A673 (cell line): ENCODE measurements at regions not wholly inside any gene's neighbourhood (a gene's known extent, or its start where the extent isn't known, plus 50 kb on each side); places are given as distances from the start of the nearest gene placed in this dataset.
A peak's percentile ranks its signal among the peaks of the same experiment; 100 is the strongest.

ENCODE experiments used
- BruUV-seq: library from RNA; stranded (reverse); fragments of 400-500 nt; replicated peaks from 2 replicates; lab custom pipeline; 2021; lab: Mats Ljungman, UMichigan
- CTCF ChIA-PET: fragments of 300-600 bp; sonication (Branson Sonifier 250); formaldehyde crosslinking; loops from one replicate; lab custom pipeline; 2022; ENCODE audit warnings: antibody characterized with exemption; lab: Charles Lee
- POLR2A ChIA-PET: fragments of 300-600 bp; sonication (Branson Sonifier 250); formaldehyde crosslinking; loops from one replicate; lab custom pipeline; 2022; ENCODE audit warnings: antibody characterized with exemption; ENCODE audit not compliant: low non-redundant PET; lab: Charles Lee
- DNase-seq: peaks from one replicate; pipeline ENCODE4 v3.0.0-alpha.2; 2015; ENCODE audit warnings: low spot score
- H3K27ac ChIP-seq: fragments of 200-600 bp; sonication (generic); 2 replicates; pipeline ENCODE4 v1.5.1; 2016; ENCODE audit warnings: mixed run types, low read depth, mild to moderate bottlenecking, mixed read lengths, antibody characterized with exemption, low read length; ENCODE audit not compliant: poor library complexity, severe bottlenecking
- H3K27me3 ChIP-seq: fragments of 200-600 bp; sonication (generic); replicated peaks from 2 replicates; pipeline ENCODE4 v1.6.1; 2017; ENCODE audit warnings: mixed run types, low read depth, mild to moderate bottlenecking, mixed read lengths, antibody characterized with exemption, low read length; ENCODE audit not compliant: insufficient read depth, poor library complexity
- H3K36me3 ChIP-seq: fragments of 200-600 bp; sonication (generic); 2 replicates; pipeline ENCODE4 v1.6.1; 2016; ENCODE audit warnings: mixed run types, mild to moderate bottlenecking, mixed read lengths, antibody characterized with exemption, low read length; ENCODE audit not compliant: insufficient read depth, poor library complexity, severe bottlenecking
- H3K4me1 ChIP-seq: fragments of 200-600 bp; sonication (generic); 2 replicates; pipeline ENCODE4 v1.6.1; 2017; ENCODE audit warnings: mixed run types, mild to moderate bottlenecking, mixed read lengths, antibody characterized with exemption, low read length; ENCODE audit not compliant: insufficient read depth, poor library complexity, severe bottlenecking
- H3K4me3 ChIP-seq: fragments of 200-600 bp; sonication (generic); 2 replicates; pipeline ENCODE4 v1.5.1; 2016; ENCODE audit warnings: low read depth, mixed run types, mild to moderate bottlenecking, mixed read lengths, low read length; ENCODE audit not compliant: poor library complexity, severe bottlenecking
- H3K9me3 ChIP-seq: fragments of 200-600 bp; sonication (generic); 2 replicates; pipeline ENCODE4 v1.6.1; 2016; ENCODE audit warnings: mixed run types, low read depth, mild to moderate bottlenecking, mixed read lengths, antibody characterized with exemption, low read length; ENCODE audit not compliant: poor library complexity, severe bottlenecking
- EZH2 ChIP-seq: fragments of 200-600 bp; sonication (generic); IDR thresholded peaks from 2 replicates; pipeline ENCODE4 v1.6.1; 2017; ENCODE audit warnings: borderline replicate concordance, low read depth, mild to moderate bottlenecking, mixed read lengths, antibody characterized with exemption, low read length; ENCODE audit not compliant: poor library complexity, severe bottlenecking
- intact Hi-C: fragments of 100-400 bp; cut with micrococcal nuclease; formaldehyde crosslinking; loops from one replicate; pipeline ENCODE4 v1.10.0; 2022; ENCODE audit not compliant: unreplicated experiment
- TF ChIP-seq, protein P1 (sequence below): fragments of 300-800, 200-600 bp; sonication (generic); conservative IDR thresholded peaks from 2 replicates; pipeline ENCODE4 v1.5.1; 2017; ENCODE audit warnings: low read depth, mild to moderate bottlenecking, antibody characterized with exemption, low read length, moderate library complexity, mixed read lengths

DNA sequence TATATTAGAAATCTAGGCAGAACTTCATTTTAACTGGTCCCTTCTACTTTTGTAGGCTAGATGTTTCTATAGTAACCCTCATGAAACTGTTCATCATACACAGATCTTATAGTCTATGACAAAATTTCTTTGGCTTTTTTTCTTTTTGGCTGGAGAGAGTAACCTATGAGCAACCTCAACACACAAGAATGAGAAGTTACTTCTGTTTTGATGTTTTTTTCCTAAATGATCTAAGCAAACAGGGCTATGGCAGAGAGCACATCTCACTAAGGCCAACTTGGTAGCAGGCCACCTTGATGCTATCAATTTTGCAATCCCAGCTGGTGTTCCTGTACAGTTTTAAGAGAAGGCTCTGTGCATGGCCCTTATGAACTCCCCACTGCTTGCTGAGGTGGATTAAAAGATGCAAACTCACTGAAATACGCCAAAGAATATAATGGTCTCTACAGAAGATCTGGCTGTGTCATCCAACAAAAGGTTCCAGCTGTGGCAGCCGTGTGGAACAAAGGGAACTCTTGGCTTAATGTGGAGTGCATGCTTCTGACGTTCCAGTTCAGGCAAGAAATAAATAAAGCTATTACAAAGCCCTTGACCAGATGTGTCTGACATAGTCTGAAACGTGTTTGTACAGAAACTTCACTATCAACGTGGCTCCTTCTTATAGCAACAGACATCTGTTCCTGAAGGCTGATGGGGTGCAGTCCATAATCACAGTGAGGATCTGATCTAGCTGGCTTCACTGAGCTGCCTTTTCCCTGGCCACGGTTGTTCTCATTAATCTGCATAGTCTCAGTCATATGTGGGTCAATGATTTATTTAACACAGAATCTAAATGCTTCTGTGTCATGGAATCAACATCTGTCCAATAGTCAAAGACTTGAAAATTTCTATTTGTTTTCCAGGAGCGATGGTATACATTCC is 481.1 kb downstream of the BMP2 start:
- Histone ChIP-seq H3K9me3 (no peaks in the 10 kb centered on the region), H3K4me1 (no peaks in the 10 kb centered on the region), H3K4me3 (no peak overlapping the region), H3K27me3 (no peaks in the 10 kb centered on the region), H3K36me3 (no peaks in the 10 kb centered on the region), H3K27ac (no peak overlapping the region)
- no TSS peak for BruUV-seq
- POLR2A ChIA-PET, result no interaction called here
- peak; percentile 0 for DNase-seq
- CTCF ChIA-PET, result no interaction called here
- intact Hi-C loops, result no loop called here
- TF ChIP-seq, protein P1, sequence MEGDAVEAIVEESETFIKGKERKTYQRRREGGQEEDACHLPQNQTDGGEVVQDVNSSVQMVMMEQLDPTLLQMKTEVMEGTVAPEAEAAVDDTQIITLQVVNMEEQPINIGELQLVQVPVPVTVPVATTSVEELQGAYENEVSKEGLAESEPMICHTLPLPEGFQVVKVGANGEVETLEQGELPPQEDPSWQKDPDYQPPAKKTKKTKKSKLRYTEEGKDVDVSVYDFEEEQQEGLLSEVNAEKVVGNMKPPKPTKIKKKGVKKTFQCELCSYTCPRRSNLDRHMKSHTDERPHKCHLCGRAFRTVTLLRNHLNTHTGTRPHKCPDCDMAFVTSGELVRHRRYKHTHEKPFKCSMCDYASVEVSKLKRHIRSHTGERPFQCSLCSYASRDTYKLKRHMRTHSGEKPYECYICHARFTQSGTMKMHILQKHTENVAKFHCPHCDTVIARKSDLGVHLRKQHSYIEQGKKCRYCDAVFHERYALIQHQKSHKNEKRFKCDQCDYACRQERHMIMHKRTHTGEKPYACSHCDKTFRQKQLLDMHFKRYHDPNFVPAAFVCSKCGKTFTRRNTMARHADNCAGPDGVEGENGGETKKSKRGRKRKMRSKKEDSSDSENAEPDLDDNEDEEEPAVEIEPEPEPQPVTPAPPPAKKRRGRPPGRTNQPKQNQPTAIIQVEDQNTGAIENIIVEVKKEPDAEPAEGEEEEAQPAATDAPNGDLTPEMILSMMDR, result no peak
- no peak for TF ChIP-seq EZH2

DNA sequence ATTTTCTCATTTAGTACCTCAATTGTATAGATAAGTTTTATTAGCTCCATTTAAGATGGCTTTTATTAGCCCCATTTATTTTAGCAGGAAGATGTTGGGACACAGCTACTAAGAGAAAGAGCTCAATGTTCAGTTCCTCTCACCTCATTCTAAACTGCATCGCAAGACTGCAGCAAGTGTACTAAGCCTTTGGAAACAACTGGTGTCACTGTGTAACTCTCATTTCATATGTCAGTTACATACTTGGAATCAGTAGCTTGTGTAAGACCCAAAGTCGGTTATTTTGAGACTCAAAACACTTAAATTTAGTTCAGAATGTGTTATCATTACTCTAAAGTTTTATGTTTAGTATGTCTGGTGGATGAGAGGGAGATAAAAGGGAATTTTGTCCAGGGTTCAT is 482.9 kb downstream of the BMP2 start:
- Histone ChIP-seq H3K4me3 (no peak overlapping the region), H3K4me1 (no peaks in the 10 kb centered on the region), H3K9me3 (no peaks in the 10 kb centered on the region), H3K27me3 (no peaks in the 10 kb centered on the region), H3K27ac (no peak overlapping the region), H3K36me3 (no peaks in the 10 kb centered on the region)
- CTCF ChIA-PET, result no interaction called here
- BruUV-seq, result no TSS peak
- no peak for DNase-seq
- POLR2A ChIA-PET, result no interaction called here
- intact Hi-C loops, result no loop called here
- no peak for TF ChIP-seq EZH2
- TF ChIP-seq, protein P1, result no peak

DNA sequence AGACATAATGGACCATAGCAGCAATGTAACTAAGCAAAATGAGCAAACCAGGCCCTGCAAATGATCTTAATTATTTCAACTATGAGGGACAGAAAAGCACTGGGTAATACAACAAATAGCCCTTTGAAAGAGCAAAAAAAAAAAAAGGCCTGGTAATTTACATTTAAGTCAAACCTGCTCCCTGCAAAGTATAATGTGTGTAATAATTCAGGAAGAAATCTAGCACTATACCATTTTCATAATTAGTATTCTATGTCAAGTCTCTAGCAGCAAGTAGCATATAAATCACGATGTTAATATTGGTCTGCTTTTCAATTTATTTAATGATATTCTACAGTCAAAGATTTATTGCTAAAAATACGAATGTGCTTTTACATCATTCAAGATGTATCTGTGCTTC is 489.6 kb downstream of the BMP2 start:
- H3K27ac ChIP-seq, result no peak overlapping the region
- H3K36me3 ChIP-seq, result no peaks in the 10 kb centered on the region
- intact Hi-C loops, result no loop called here
- H3K27me3 ChIP-seq, result no peaks in the 10 kb centered on the region
- H3K4me1 ChIP-seq, result no peaks in the 10 kb centered on the region
- TF ChIP-seq EZH2, result no peak
- TF ChIP-seq, protein P1, result no peak
- no peak overlapping the region for H3K4me3 ChIP-seq
- POLR2A ChIA-PET, result no interaction called here
- BruUV-seq, result no TSS peak
- no peak for DNase-seq
- CTCF ChIA-PET, result no interaction called here
- H3K9me3 ChIP-seq, result no peaks in the 10 kb centered on the region
